VCaP (cell line): ENCODE measurements at regions not wholly inside any gene's neighbourhood (a gene's known extent, or its start where the extent isn't known, plus 50 kb on each side); places are given as distances from the start of the nearest gene placed in this dataset.

ENCODE experiments used
- H3K27ac ChIP-seq: fragments of 450-650 bp; 2 replicates; pipeline ENCODE4 v1.5.1; 2017
- CTCF ChIP-seq: fragments of 450-650 bp; conservative IDR thresholded peaks from 2 replicates; pipeline ENCODE4 v1.5.1; 2017; ENCODE audit warnings: mild to moderate bottlenecking, moderate library complexity

GRCh38 chr1:8267307-8267706 lies 50.6 kb upstream of the SLC45A1 start:
- H3K27ac ChIP-seq = peak overlapping the region; percentile 68
- no peak for TF ChIP-seq CTCF

GRCh38 chr1:8266436-8267165 lies 51.3 kb upstream of the SLC45A1 start:
- TF ChIP-seq CTCF = no peak
- H3K27ac ChIP-seq = peak overlapping the region; percentile 68

- peak overlapping the region; percentile 98; the same call in 1 of the 2 replicates for H3K27ac ChIP-seq
- no peak for TF ChIP-seq CTCF
Observed at GRCh38 chr1:8263791-8264190, 54.1 kb upstream of the SLC45A1 start.

- no peak for TF ChIP-seq CTCF
- peak overlapping the region; percentile 98 for H3K27ac ChIP-seq
Observed at GRCh38 chr1:8261398-8261762, 56.5 kb upstream of the SLC45A1 start.

- TF ChIP-seq CTCF = no peak
- H3K27ac ChIP-seq = peak overlapping the region; percentile 98
Observed at GRCh38 chr1:8259498-8260290, 58.2 kb upstream of the SLC45A1 start.

GRCh38 chr1:8257621-8258020 lies 60.3 kb upstream of the SLC45A1 start:
- TF ChIP-seq CTCF = no peak
- H3K27ac ChIP-seq = peak overlapping the region; percentile 98

- TF ChIP-seq CTCF = no peak
- H3K27ac ChIP-seq = peak overlapping the region; percentile 98; the same call in 1 of the 2 replicates
Observed at GRCh38 chr1:8256321-8256720, 61.6 kb upstream of the SLC45A1 start.
